Retinal pigment epithelial cell (primary cell): ENCODE measurements at regions not wholly inside any gene's neighbourhood (a gene's known extent, or its start where the extent isn't known, plus 50 kb on each side); places are given as distances from the start of the nearest gene placed in this dataset.

ENCODE experiments used
- DNase-seq: peaks from one replicate; pipeline ENCODE4 v3.0.0-alpha.2; 2010; ENCODE audit warnings: low read depth
- H3K4me3 ChIP-seq: 2 replicates; pipeline ENCODE4 v1.5.1; 2011; ENCODE audit warnings: mild to moderate bottlenecking, low read length, control low read depth, moderate library complexity
- CTCF ChIP-seq: conservative IDR thresholded peaks from 2 replicates; pipeline ENCODE4 v1.5.1; 2011; ENCODE audit warnings: low read depth, low read length, control low read depth, inconsistent platforms

GRCh38 chr10:65838811-65839210 lies 1087.0 kb upstream of the LRRTM3 start:
- no peak for TF ChIP-seq CTCF

GRCh38 chr10:65843203-65843602 lies 1082.6 kb upstream of the LRRTM3 start:
- H3K4me3 ChIP-seq: no peak overlapping the region
- TF ChIP-seq CTCF: no peak
- DNase-seq: no peak

More at GRCh38 chr10:65838811-65839210, 1087.0 kb upstream of the LRRTM3 start:
- no peak overlapping the region for H3K4me3 ChIP-seq
- DNase-seq: no peak

GRCh38 chr10:65845916-65846315 lies 1079.9 kb upstream of the LRRTM3 start:
- H3K4me3 ChIP-seq: no peak overlapping the region
- DNase-seq: no peak
- no peak for TF ChIP-seq CTCF

GRCh38 chr10:65846541-65846940 lies 1079.3 kb upstream of the LRRTM3 start:
- no peak for DNase-seq
- TF ChIP-seq CTCF: no peak
- H3K4me3 ChIP-seq: no peak overlapping the region

GRCh38 chr10:65846949-65847348 lies 1078.9 kb upstream of the LRRTM3 start:
- no peak for DNase-seq
- no peak overlapping the region for H3K4me3 ChIP-seq
- TF ChIP-seq CTCF: no peak

GRCh38 chr10:65847436-65848230 lies 1078.2 kb upstream of the LRRTM3 start:
- no peak for DNase-seq
- TF ChIP-seq CTCF: no peak
- no peak overlapping the region for H3K4me3 ChIP-seq

GRCh38 chr10:65858841-65859240 lies 1067.0 kb upstream of the LRRTM3 start:
- TF ChIP-seq CTCF: no peak
- DNase-seq: no peak
- no peak overlapping the region for H3K4me3 ChIP-seq
